ENCODE measurements at regions not wholly inside any gene's neighbourhood (a gene's known extent, or its start where the extent isn't known, plus 50 kb on each side); places are given as distances from the start of the nearest gene placed in this dataset.

GRCh38 chr16:86726340-86726739 lies 148.0 kb downstream of the FOXL1 start:
- TF ChIP-seq ZFX (IDR thresholded peaks at IDR 0.05; ENCODE audit: borderline replicate concordance), result no peak
- TF ChIP-seq, protein P1, sequence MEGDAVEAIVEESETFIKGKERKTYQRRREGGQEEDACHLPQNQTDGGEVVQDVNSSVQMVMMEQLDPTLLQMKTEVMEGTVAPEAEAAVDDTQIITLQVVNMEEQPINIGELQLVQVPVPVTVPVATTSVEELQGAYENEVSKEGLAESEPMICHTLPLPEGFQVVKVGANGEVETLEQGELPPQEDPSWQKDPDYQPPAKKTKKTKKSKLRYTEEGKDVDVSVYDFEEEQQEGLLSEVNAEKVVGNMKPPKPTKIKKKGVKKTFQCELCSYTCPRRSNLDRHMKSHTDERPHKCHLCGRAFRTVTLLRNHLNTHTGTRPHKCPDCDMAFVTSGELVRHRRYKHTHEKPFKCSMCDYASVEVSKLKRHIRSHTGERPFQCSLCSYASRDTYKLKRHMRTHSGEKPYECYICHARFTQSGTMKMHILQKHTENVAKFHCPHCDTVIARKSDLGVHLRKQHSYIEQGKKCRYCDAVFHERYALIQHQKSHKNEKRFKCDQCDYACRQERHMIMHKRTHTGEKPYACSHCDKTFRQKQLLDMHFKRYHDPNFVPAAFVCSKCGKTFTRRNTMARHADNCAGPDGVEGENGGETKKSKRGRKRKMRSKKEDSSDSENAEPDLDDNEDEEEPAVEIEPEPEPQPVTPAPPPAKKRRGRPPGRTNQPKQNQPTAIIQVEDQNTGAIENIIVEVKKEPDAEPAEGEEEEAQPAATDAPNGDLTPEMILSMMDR (IDR thresholded peaks at IDR 0.05), result no peak
- no peak overlapping the region for H3K27ac ChIP-seq

DNA sequence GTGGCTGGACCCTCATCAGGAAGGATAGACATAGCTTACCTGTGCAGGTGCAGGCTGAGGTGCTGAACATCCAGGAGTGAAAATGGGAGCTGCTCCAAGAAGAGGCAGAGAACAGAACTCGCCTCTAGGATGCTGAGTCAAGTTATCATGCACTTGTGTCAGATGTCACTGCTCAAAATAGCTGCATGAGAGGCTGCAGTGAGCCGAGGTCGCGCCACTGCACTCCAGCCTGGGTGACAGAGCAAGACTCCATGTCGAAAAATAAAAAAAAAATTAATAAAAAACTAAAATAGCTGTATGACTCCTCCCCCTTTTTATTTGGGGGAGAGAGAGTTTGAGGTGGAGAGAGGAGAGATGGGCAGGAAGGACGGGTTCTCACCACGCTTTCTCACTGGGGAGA lies 148.8 kb downstream of the FOXL1 start:
- H3K27ac ChIP-seq, result no peak overlapping the region
- TF ChIP-seq, protein P1 (IDR thresholded peaks at IDR 0.05), result no peak
- no peak for TF ChIP-seq ZFX (IDR thresholded peaks at IDR 0.05; ENCODE audit: borderline replicate concordance)

GRCh38 chr16:86727632-86728031 lies 149.3 kb downstream of the FOXL1 start:
- no peak for TF ChIP-seq ZFX (IDR thresholded peaks at IDR 0.05; ENCODE audit: borderline replicate concordance)
- TF ChIP-seq, protein P1 (IDR thresholded peaks at IDR 0.05), result no peak
- H3K27ac ChIP-seq, result no peak overlapping the region

- TF ChIP-seq, protein P1 (IDR thresholded peaks at IDR 0.05), result no peak
- TF ChIP-seq ZFX (IDR thresholded peaks at IDR 0.05; ENCODE audit: borderline replicate concordance), result no peak
- no peak overlapping the region for H3K27ac ChIP-seq
Measured at GRCh38 chr16:86729686-86730085, 151.3 kb downstream of the FOXL1 start.

DNA sequence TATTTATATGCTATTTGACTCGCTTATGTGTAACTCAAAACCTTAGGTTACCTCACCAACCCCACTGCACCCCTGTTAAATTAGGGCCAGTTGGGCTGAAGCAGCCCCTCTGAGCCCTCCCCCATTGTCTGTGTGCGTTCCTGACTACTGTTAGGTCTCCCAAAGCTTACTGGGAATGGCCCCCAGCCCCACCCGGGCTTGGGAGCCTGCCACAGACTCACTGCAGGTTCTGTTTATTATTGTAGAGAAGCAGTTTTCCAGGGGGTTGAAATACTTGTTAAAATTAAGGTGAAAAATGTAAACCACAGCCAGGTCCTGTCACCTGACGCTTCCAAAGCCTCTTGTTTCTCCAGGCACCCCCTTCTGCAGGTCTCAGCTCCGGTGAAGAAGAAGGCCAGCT lies 151.7 kb downstream of the FOXL1 start:
- H3K27ac ChIP-seq, result no peak overlapping the region

DNA sequence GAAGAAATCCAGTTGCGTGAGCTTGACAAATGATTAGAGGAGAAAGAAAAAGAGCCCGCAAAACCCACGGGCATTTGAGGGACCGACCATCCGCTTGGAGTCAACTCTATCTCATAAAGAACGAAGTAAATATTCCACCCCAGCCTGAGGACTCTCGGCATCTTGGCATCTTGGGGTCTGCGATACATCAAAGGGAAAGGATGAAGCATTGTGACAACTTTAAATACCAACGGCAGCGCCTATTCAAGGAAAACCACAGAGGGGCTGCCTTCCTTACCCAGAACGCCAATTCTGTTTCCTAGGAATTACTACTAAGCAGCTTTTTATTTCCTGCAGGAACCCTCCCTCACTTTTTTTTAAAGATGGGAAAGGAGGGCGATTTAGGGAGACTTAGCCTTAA lies 152.2 kb downstream of the FOXL1 start:
- TF ChIP-seq, protein P1 (IDR thresholded peaks at IDR 0.05), result no peak
- no peak for TF ChIP-seq ZFX (IDR thresholded peaks at IDR 0.05; ENCODE audit: borderline replicate concordance)
- H3K27ac ChIP-seq, result no peak overlapping the region

More for the DNA sequence above, 151.7 kb downstream of the FOXL1 start:
- TF ChIP-seq ZFX (IDR thresholded peaks at IDR 0.05; ENCODE audit: borderline replicate concordance), result no peak
- TF ChIP-seq, protein P1 (IDR thresholded peaks at IDR 0.05), result no peak

- H3K27ac ChIP-seq, result no peak overlapping the region
- TF ChIP-seq, protein P1 (IDR thresholded peaks at IDR 0.05), result no peak
- TF ChIP-seq ZFX (IDR thresholded peaks at IDR 0.05; ENCODE audit: borderline replicate concordance), result no peak
Measured at GRCh38 chr16:86732621-86733295, 154.4 kb downstream of the FOXL1 start.

Measured in 22Rv1 (cell line).